C4-2B (cell line): ENCODE measurements at regions not wholly inside any gene's neighbourhood (a gene's known extent, or its start where the extent isn't known, plus 50 kb on each side); places are given as distances from the start of the nearest gene placed in this dataset.

ENCODE experiments used
- H3K27ac ChIP-seq: fragments of 450-650 bp; 2 replicates; pipeline ENCODE4 v1.5.1; 2017
- ZFX ChIP-seq: fragments of 450-650 bp; IDR thresholded peaks from 2 replicates; pipeline ENCODE4 v1.6.1; 2017
- TF ChIP-seq, protein P1 (sequence below): fragments of 450-650 bp; conservative IDR thresholded peaks from 2 replicates; pipeline ENCODE4 v1.5.1; 2017; ENCODE audit warnings: mild to moderate bottlenecking

DNA sequence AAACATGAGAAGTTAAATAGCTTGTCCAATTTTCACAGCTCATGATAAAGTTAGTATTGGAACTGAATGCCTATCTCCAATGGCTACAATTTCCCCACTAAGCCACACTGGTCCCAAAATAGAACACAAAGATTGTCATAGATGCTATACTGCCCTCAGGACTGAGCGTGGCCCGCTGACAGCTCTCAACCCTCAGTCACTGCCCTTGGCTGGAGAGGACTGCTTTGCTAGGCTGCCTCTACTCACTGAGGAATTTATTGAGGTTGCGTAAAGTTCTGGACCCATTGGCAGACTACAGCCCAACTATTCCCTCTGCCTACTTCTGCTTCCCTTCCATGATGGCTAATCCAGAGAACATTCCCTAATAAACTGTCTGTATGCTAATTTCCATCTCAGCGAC, 165.5 kb upstream of the BET1 start:
- TF ChIP-seq, protein P1, sequence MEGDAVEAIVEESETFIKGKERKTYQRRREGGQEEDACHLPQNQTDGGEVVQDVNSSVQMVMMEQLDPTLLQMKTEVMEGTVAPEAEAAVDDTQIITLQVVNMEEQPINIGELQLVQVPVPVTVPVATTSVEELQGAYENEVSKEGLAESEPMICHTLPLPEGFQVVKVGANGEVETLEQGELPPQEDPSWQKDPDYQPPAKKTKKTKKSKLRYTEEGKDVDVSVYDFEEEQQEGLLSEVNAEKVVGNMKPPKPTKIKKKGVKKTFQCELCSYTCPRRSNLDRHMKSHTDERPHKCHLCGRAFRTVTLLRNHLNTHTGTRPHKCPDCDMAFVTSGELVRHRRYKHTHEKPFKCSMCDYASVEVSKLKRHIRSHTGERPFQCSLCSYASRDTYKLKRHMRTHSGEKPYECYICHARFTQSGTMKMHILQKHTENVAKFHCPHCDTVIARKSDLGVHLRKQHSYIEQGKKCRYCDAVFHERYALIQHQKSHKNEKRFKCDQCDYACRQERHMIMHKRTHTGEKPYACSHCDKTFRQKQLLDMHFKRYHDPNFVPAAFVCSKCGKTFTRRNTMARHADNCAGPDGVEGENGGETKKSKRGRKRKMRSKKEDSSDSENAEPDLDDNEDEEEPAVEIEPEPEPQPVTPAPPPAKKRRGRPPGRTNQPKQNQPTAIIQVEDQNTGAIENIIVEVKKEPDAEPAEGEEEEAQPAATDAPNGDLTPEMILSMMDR: no peak
- no peak for TF ChIP-seq ZFX

DNA sequence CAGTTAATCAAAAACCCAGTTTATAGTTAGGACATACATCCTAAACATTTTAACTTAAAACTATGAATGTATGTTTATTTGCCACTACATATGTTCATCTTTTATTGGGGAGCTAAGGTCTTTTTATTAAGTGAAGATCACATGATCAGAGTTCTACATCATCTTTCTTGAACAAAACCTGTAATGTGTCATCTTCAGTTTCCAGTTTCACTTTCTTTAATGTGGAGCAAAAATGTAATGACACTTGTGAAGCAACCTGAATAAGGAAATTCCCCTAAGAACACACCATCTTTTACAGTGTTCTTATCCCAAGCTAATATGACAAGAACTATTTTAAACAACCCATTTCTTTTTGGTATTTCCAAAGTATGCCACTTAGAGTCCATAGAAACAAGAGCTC, 166.7 kb upstream of the BET1 start:
- H3K27ac ChIP-seq: no peak overlapping the region
- TF ChIP-seq, protein P1: no peak
- no peak for TF ChIP-seq ZFX

More for the DNA sequence above, 165.5 kb upstream of the BET1 start:
- no peak overlapping the region for H3K27ac ChIP-seq

DNA sequence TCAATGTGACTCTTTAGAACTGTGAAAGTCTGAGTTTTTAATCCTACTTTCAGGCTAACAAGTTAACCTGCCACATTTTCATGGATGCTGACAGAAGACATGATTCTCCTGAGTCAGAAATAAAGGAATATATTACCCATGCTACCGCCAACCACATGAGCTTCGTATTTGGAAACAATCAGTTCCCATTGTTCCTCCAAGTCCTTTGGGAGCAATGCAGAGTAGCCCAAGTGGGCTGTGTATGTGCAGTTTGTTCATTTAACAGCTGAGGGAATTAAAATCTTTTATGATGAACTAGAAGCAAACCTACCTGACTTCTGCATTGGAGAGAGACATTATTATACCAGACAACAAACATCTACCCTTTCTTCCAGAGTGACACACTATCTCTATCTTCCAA, 169.3 kb upstream of the BET1 start:
- TF ChIP-seq, protein P1: no peak
- TF ChIP-seq ZFX: no peak

DNA sequence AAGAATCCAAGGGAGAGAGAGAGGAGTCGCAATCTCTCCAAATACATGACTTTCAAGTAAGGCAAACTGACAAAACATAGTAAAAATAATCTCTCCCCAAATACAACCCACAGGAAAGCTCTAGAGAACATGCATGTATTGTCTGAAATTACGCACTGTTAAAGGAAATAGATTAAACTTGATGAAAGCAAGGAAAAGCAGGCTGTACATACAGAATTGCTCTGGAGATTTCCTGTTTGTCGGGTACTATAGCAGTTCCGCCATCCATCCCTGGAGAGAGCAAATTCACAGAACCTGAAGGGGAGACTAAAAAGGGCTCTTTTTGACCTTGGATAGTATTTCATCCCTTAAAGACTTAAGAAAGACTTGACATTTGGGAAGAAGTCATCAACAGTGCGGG, 170.2 kb upstream of the BET1 start:
- TF ChIP-seq ZFX: no peak
- TF ChIP-seq, protein P1: no peak

More for the DNA sequence above, 169.3 kb upstream of the BET1 start:
- no peak overlapping the region for H3K27ac ChIP-seq

DNA sequence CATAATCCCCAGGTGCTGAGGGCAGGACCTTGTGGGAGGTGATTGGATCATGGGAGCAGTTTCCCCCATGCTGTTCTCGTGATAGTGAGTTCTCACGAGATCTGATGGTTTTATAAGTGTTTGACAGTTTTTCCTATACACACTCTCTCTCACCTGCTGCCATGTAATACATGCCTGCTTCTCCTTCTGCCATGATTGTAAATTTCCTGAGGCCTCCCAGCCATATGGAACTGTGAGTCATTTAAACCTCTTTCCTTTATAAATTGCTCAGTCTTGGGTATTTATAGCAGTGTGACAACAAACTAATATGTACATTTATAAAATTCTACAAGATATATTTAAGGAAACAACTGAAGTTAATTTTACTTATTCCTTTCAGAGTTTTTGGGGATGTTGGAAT, 170.8 kb upstream of the BET1 start:
- H3K27ac ChIP-seq: no peak overlapping the region
- TF ChIP-seq ZFX: no peak
- TF ChIP-seq, protein P1: no peak

More for the DNA sequence above, 170.2 kb upstream of the BET1 start:
- no peak overlapping the region for H3K27ac ChIP-seq

DNA sequence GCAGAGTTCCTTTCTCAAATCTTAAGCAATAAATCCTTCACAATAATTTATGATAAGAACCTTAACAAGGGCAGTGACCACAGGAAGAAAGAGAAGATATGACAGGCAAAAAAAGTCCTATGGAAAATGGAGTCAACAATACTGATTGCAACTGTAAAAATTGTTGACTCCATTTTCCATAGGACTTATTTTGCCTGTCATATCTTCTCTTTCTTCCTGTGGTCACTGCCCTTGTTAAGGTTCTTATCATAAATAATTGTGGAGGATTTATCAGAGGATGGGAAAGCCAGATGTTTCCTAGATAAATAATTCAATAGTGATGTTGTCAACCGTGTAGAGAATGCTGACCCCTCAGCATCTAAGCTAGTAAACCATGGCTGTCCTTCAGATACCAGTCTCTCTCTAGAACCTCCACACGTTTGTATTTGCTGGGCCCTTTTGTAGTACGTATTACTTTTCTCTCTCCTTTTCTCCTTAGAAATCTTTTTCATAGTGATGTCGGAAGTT, 172.6 kb upstream of the BET1 start:
- TF ChIP-seq ZFX: no peak
- TF ChIP-seq, protein P1: no peak

DNA sequence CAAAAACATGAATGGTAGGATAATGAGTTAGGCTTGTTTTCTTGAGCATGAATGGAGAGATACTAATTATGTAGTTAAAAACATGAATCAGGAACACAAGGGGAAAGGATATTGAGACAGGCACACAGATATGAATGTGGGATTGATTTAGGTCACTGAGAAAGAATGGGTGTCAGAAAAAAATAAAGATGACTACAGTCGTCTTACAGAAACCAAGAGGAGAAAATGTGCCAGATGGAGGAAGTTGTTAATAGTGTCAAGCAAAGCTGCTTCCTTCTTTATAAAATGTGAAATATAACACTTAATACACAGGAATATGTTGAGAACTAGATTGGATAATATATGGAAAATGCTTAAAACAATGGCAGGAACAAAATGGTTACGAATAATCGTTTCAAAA, 173.3 kb upstream of the BET1 start:
- no peak overlapping the region for H3K27ac ChIP-seq

More for the DNA sequence above, 172.6 kb upstream of the BET1 start:
- no peak overlapping the region for H3K27ac ChIP-seq

More for the DNA sequence above, 173.3 kb upstream of the BET1 start:
- no peak for TF ChIP-seq ZFX
- TF ChIP-seq, protein P1: no peak
